ENCODE measurements at regions not wholly inside any gene's neighbourhood (a gene's known extent, or its start where the extent isn't known, plus 50 kb on each side); places are given as distances from the start of the nearest gene placed in this dataset.

GRCh38 chr6:14252271-14252850 lies 134.8 kb downstream of the CD83 start:
- TF ChIP-seq CTCF (IDR thresholded peaks at IDR 0.05; ENCODE audit: low read depth, low read length, poor library complexity, severe bottlenecking) (no peak), EZH2phosphoT487 (IDR thresholded peaks at IDR 0.05; ENCODE audit: borderline replicate concordance, low read length) (no peak)
